ENCODE measurements at regions not wholly inside any gene's neighbourhood (a gene's known extent, or its start where the extent isn't known, plus 50 kb on each side); places are given as distances from the start of the nearest gene placed in this dataset.
A peak's percentile ranks its signal among the peaks of the same experiment; 100 is the strongest.

GRCh38 chr3:70806021-70806420 is 493.6 kb upstream of the MDFIC2 start:
- H3K27me3 ChIP-seq (replicated peaks; ENCODE audit: insufficient read depth) = no peaks in the 10 kb centered on the region
- no peak for DNase-seq (ENCODE audit: low spot score)
- TF ChIP-seq POLR2A (IDR thresholded peaks at IDR 0.05) (no peak), POLR2AphosphoS5 (IDR thresholded peaks at IDR 0.05) (no peak)
- TF ChIP-seq, protein P1, sequence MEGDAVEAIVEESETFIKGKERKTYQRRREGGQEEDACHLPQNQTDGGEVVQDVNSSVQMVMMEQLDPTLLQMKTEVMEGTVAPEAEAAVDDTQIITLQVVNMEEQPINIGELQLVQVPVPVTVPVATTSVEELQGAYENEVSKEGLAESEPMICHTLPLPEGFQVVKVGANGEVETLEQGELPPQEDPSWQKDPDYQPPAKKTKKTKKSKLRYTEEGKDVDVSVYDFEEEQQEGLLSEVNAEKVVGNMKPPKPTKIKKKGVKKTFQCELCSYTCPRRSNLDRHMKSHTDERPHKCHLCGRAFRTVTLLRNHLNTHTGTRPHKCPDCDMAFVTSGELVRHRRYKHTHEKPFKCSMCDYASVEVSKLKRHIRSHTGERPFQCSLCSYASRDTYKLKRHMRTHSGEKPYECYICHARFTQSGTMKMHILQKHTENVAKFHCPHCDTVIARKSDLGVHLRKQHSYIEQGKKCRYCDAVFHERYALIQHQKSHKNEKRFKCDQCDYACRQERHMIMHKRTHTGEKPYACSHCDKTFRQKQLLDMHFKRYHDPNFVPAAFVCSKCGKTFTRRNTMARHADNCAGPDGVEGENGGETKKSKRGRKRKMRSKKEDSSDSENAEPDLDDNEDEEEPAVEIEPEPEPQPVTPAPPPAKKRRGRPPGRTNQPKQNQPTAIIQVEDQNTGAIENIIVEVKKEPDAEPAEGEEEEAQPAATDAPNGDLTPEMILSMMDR (IDR thresholded peaks at IDR 0.05) = no peak
- H3K27ac ChIP-seq = no peak overlapping the region
- no peaks in the 10 kb centered on the region for H3K36me3 ChIP-seq
- WGBS = 82% methylated on average over 6 of the region's 6 CpGs
- H3K4me1 ChIP-seq (replicated peaks) = peaks cover 6% of the 10 kb centered on the region
- no peak overlapping the region for H3K4me3 ChIP-seq
- no peaks in the 10 kb centered on the region for H3K9me3 ChIP-seq
- intact Hi-C loops (cut with DNase I) = no loop called here

GRCh38 chr3:70805061-70805889 is 492.8 kb upstream of the MDFIC2 start:
- Histone ChIP-seq H3K27me3 (replicated peaks; ENCODE audit: insufficient read depth) (no peaks in the 10 kb centered on the region), H3K9me3 (no peaks in the 10 kb centered on the region), H3K4me1 (replicated peaks) (peaks cover 6% of the 10 kb centered on the region), H3K4me3 (no peak overlapping the region), H3K27ac (no peak overlapping the region), H3K36me3 (no peaks in the 10 kb centered on the region)
- WGBS = 77% methylated on average over 6 of the region's 6 CpGs
- TF ChIP-seq POLR2A (IDR thresholded peaks at IDR 0.05) = no peak
- TF ChIP-seq, protein P1 (IDR thresholded peaks at IDR 0.05) = no peak
- no peak for TF ChIP-seq POLR2AphosphoS5 (IDR thresholded peaks at IDR 0.05)
- intact Hi-C loops (cut with DNase I) = no loop called here
- no peak for DNase-seq (ENCODE audit: low spot score)

- no peak for DNase-seq (ENCODE audit: low spot score)
- 56% methylated on average over 2 of the region's 2 CpGs for WGBS
- intact Hi-C loops (cut with DNase I) = no loop called here
- no peaks in the 10 kb centered on the region for H3K9me3 ChIP-seq
- no peaks in the 10 kb centered on the region for H3K36me3 ChIP-seq
- no peak for TF ChIP-seq POLR2A (IDR thresholded peaks at IDR 0.05)
- TF ChIP-seq POLR2AphosphoS5 (IDR thresholded peaks at IDR 0.05) = no peak
- TF ChIP-seq, protein P1 (IDR thresholded peaks at IDR 0.05) = no peak
- H3K27ac ChIP-seq = peak overlapping the region in 1 of 2 donors; percentile 41
- peaks cover 6% of the 10 kb centered on the region for H3K4me1 ChIP-seq (replicated peaks)
- no peak overlapping the region for H3K4me3 ChIP-seq
- H3K27me3 ChIP-seq (replicated peaks; ENCODE audit: insufficient read depth) = no peaks in the 10 kb centered on the region
Measured at GRCh38 chr3:70803891-70804290, 491.5 kb upstream of the MDFIC2 start.

DNA sequence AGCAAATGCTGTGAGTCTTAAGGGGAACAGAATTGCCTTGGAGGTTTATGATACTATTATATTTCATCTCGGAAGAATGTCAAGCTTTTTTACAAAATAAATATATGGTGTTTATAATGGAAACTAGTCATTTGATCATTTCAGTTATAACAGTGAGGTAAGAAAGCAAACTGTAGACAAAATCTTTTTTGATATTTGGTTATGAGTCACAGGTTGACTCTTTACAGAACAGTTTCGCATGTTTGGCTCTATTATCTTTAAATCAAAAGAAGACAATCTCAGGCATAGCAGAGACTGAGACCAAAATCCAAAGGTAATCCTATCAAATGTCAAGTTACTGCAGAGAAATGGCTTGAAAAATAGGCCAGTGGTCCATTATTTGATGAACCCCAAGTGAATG is 490.9 kb upstream of the MDFIC2 start:
- Histone ChIP-seq H3K27ac (peak overlapping the region in 1 of 2 donors; percentile 41), H3K27me3 (replicated peaks; ENCODE audit: insufficient read depth) (no peaks in the 10 kb centered on the region), H3K36me3 (no peaks in the 10 kb centered on the region), H3K4me3 (no peak overlapping the region), H3K4me1 (replicated peaks) (peaks cover 6% of the 10 kb centered on the region), H3K9me3 (no peaks in the 10 kb centered on the region)
- intact Hi-C loops (cut with DNase I) = no loop called here
- no peak for DNase-seq (ENCODE audit: low spot score)
- TF ChIP-seq POLR2AphosphoS5 (IDR thresholded peaks at IDR 0.05) (peak; percentile 13), POLR2A (IDR thresholded peaks at IDR 0.05) (no peak)
- 46% methylated on average over 2 of the region's 2 CpGs for WGBS

DNA sequence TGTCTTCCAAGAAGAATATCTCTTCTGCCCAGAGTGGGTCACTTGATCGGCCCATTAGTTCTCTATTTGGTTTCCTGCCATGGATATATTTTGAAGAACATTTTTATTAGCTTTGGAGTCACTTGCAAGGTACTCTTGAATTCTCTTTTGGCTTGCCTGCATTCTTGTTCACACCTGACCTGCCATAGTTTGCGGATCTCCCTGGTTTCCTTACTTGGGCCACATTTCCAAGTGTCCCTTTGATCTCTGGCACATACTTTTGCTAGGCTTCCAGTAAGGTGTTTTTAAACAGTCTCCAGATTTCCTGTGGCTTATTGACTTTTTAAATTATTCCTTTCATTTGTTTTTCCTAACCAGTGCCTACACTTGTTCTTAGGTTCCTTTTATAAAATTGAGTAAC is 488.5 kb upstream of the MDFIC2 start:
- intact Hi-C loops (cut with DNase I) = no loop called here
- H3K27me3 ChIP-seq (replicated peaks; ENCODE audit: insufficient read depth) = no peaks in the 10 kb centered on the region
- H3K36me3 ChIP-seq = no peaks in the 10 kb centered on the region
- H3K4me3 ChIP-seq = no peak overlapping the region
- WGBS = 19% methylated on average over 2 of the region's 2 CpGs
- no peaks in the 10 kb centered on the region for H3K9me3 ChIP-seq
- H3K4me1 ChIP-seq (replicated peaks) = peaks cover 6% of the 10 kb centered on the region
- TF ChIP-seq POLR2AphosphoS5 (IDR thresholded peaks at IDR 0.05) = peak; percentile 36
- TF ChIP-seq, protein P1 (IDR thresholded peaks at IDR 0.05) = no peak
- DNase-seq (ENCODE audit: low spot score) = peak; percentile 24
- no peak overlapping the region for H3K27ac ChIP-seq
